ENCODE measurements at regions not wholly inside any gene's neighbourhood (a gene's known extent, or its start where the extent isn't known, plus 50 kb on each side); places are given as distances from the start of the nearest gene placed in this dataset.

GRCh38 chr6:40083141-40083920, 149.1 kb upstream of the MOCS1 start:
- H3K27me3 ChIP-seq = peaks cover 0 to 3% (median 0%) of the 10 kb centered on the region in 3 donors
- intact Hi-C loops (cut with DNase I) = no loop called here
- no peaks in the 10 kb centered on the region for H3K4me1 ChIP-seq
- 70 to 77% methylated on average over 3 of the region's 3 CpGs for WGBS, 2 donors
- H3K4me3 ChIP-seq = no peak overlapping the region
- H3K36me3 ChIP-seq = no peaks in the 10 kb centered on the region
- TF ChIP-seq CTCF (IDR thresholded peaks at IDR 0.05) = no peak
- no peak for TF ChIP-seq POLR2A (IDR thresholded peaks at IDR 0.05)
- TF ChIP-seq EP300 (IDR thresholded peaks at IDR 0.05) = no peak
- TF ChIP-seq POLR2AphosphoS5 (IDR thresholded peaks at IDR 0.05) = no peak
- H3K27ac ChIP-seq = no peak overlapping the region
- H3K9me3 ChIP-seq = no peaks in the 10 kb centered on the region
- no peak for DNase-seq

- H3K27me3 ChIP-seq = peaks cover 0 to 6% (median 0%) of the 10 kb centered on the region in 3 donors
- H3K4me1 ChIP-seq = no peaks in the 10 kb centered on the region
- TF ChIP-seq POLR2AphosphoS5 (IDR thresholded peaks at IDR 0.05) = no peak
- H3K9me3 ChIP-seq = no peaks in the 10 kb centered on the region
- DNase-seq = no peak
- intact Hi-C loops (cut with DNase I) = no loop called here
- no peak overlapping the region for H3K4me3 ChIP-seq
- WGBS, 2 donors = 74% methylated on average over 6 of the region's 6 CpGs
- H3K36me3 ChIP-seq = no peaks in the 10 kb centered on the region
- H3K27ac ChIP-seq = no peak overlapping the region
Measured at GRCh38 chr6:40082278-40083043, 148.2 kb upstream of the MOCS1 start.

- 76 to 79% methylated on average over 2 of the region's 2 CpGs for WGBS, 2 donors
- Histone ChIP-seq H3K27me3 (peaks cover 0 to 6% (median 0%) of the 10 kb centered on the region in 3 donors), H3K27ac (no peak overlapping the region), H3K36me3 (no peaks in the 10 kb centered on the region), H3K9me3 (peaks cover 0 to under 1% (median 0%) of the 10 kb centered on the region in 4 donors), H3K4me3 (no peak overlapping the region), H3K4me1 (no peaks in the 10 kb centered on the region)
- TF ChIP-seq POLR2AphosphoS5 (IDR thresholded peaks at IDR 0.05) (no peak), EP300 (IDR thresholded peaks at IDR 0.05) (no peak), CTCF (IDR thresholded peaks at IDR 0.05) (no peak), POLR2A (IDR thresholded peaks at IDR 0.05) (no peak)
- DNase-seq = no peak
- intact Hi-C loops (cut with DNase I) = no loop called here
Measured at GRCh38 chr6:40077736-40078135, 143.5 kb upstream of the MOCS1 start.

- TF ChIP-seq EP300 (IDR thresholded peaks at IDR 0.05) (no peak), POLR2A (IDR thresholded peaks at IDR 0.05) (no peak), POLR2AphosphoS5 (IDR thresholded peaks at IDR 0.05) (no peak), CTCF (IDR thresholded peaks at IDR 0.05) (no peak)
- Histone ChIP-seq H3K36me3 (no peaks in the 10 kb centered on the region), H3K27ac (no peak overlapping the region), H3K4me3 (no peak overlapping the region), H3K27me3 (peaks cover 0 to 6% (median 0%) of the 10 kb centered on the region in 3 donors), H3K4me1 (no peaks in the 10 kb centered on the region), H3K9me3 (peaks cover 0 to 2% (median 0%) of the 10 kb centered on the region in 4 donors)
- no peak for DNase-seq
- intact Hi-C loops (cut with DNase I) = no loop called here
- WGBS, 2 donors = 78 to 81% methylated on average over 2 of the region's 2 CpGs
Measured at GRCh38 chr6:40077315-40077714, 143.1 kb upstream of the MOCS1 start.

- intact Hi-C loops (cut with DNase I) = no loop called here
- H3K4me1 ChIP-seq = no peaks in the 10 kb centered on the region
- 89 to 90% methylated on average over 1 of the region's 1 CpG for WGBS, 2 donors
- H3K9me3 ChIP-seq = peaks cover 0 to 2% (median 0%) of the 10 kb centered on the region in 4 donors
- peaks cover 0 to 6% (median 0%) of the 10 kb centered on the region in 3 donors for H3K27me3 ChIP-seq
- DNase-seq = no peak
- no peaks in the 10 kb centered on the region for H3K36me3 ChIP-seq
- no peak for TF ChIP-seq EP300 (IDR thresholded peaks at IDR 0.05)
- H3K27ac ChIP-seq = no peak overlapping the region
- H3K4me3 ChIP-seq = no peak overlapping the region
Measured at GRCh38 chr6:40075056-40075590, 140.9 kb upstream of the MOCS1 start.

Data from sigmoid colon (tissue), 6 donors.